PC-9 (cell line): ENCODE measurements at regions not wholly inside any gene's neighbourhood (a gene's known extent, or its start where the extent isn't known, plus 50 kb on each side); places are given as distances from the start of the nearest gene placed in this dataset.

Experiments used
- EZH2 ChIP-seq: fragments of 200-600 bp; sonication (generic); IDR thresholded peaks from 2 replicates; pipeline ENCODE4 v1.8.0; 2017; ENCODE audit warnings: antibody characterized with exemption, low read depth
- TF ChIP-seq, protein P1 (sequence below): fragments of 200-600 bp; sonication (generic); conservative IDR thresholded peaks from 2 replicates; pipeline ENCODE4 v1.6.1; 2017; ENCODE audit warnings: mixed run types, antibody characterized with exemption, mild to moderate bottlenecking, moderate library complexity

DNA sequence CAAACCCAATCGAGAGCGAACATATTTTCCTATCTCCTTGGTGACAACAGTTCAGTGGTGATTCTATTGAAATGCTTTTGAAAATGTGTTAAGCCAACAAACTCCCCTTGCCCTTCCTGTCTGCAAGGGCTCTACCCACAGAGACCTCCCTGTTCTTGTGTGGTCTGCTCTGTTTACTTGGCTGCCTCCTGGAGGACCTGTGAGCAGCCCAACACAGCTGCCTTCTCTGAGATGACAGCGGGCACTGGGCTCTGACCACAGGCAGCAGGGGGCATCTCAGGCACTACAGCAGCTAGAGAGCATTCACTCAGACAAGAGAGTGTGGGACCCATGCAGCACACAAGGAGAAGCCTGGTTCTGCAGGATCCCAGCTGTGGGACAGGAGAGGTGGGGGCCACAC is 416.4 kb downstream of the TCERG1L start:
- TF ChIP-seq, protein P1, sequence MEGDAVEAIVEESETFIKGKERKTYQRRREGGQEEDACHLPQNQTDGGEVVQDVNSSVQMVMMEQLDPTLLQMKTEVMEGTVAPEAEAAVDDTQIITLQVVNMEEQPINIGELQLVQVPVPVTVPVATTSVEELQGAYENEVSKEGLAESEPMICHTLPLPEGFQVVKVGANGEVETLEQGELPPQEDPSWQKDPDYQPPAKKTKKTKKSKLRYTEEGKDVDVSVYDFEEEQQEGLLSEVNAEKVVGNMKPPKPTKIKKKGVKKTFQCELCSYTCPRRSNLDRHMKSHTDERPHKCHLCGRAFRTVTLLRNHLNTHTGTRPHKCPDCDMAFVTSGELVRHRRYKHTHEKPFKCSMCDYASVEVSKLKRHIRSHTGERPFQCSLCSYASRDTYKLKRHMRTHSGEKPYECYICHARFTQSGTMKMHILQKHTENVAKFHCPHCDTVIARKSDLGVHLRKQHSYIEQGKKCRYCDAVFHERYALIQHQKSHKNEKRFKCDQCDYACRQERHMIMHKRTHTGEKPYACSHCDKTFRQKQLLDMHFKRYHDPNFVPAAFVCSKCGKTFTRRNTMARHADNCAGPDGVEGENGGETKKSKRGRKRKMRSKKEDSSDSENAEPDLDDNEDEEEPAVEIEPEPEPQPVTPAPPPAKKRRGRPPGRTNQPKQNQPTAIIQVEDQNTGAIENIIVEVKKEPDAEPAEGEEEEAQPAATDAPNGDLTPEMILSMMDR: no peak
- TF ChIP-seq EZH2: no peak
